NCI-H446 (cell line): ENCODE measurements at regions not wholly inside any gene's neighbourhood (a gene's known extent, or its start where the extent isn't known, plus 50 kb on each side); places are given as distances from the start of the nearest gene placed in this dataset.

Source experiments
- DNase-seq, 2 experiments: peaks; one replicate each; lab custom pipeline; 2025; lab: John Stamatoyannopoulos, UW

DNA sequence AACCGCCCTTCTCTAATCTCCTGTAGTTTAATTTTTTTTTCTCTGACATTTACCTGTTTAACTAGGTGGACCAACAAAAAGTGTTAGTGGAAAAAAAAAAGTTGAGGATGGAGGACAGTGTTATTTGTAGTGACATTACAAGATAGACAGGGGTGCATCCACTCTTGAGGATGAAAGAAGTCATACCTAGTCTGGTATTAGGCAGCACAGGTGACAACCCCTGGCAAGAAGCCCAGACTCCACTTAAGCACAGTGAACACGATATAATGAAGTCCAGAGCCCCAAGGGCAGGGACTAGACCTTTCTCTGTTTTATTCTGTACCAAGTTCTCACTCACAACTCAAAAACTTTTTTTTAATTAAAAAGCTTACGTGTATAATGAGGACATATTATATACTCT lies 268.4 kb downstream of the GPR37 start:
- DNase-seq = no peak

DNA sequence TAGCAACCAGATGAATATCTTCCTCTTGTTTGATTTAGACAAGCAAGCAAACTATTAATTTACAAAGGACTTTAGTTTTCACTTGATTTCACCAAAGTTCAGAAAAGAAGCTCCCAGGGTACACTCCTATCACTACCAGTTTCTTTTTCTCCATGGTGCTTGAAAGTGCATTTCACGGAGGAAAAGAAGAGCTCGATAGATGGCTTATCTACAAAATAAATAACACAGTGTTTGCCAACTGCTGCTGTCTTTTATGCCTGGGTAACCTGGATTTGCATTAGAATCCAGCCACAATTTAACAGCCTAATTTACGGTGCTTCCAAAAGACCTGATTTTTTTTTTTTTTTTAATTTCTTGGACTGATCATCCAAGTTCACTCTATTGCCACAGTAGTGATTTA lies 275.7 kb downstream of the GPR37 start:
- DNase-seq = no peak

DNA sequence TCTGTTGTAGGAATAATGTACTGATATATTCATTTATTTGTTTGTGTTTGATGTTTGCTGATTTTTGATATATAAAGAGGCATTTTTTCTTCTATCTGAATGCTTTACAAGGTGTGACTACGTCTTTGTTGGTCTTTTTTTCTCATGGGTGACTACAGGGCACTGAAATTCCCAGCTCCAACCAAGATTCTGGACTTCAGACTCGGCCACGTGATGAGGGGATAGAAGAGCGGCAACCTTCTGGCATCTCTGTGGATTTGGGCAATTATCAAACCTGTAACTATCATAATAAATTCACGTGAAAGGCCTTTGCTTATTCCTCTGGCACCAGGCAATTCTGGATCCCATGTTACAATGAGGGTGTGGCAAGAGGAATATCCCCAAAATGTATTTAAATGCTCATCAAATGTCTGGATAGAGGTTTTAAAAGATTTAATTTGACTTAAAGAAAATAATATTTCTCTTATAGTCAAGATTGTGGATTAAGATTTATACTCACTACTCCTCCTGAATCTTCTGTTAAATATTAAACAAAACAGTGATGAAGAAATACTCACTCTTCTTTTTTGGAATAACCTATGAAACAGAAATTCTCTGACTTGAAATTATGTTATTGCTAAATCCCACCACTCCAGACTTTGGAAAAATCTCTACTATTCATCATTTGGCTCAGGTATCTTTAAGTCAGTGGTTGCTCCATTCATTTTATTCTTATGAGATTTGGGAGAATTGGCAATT lies 276.3 kb downstream of the GPR37 start:
- no peak for DNase-seq

DNA sequence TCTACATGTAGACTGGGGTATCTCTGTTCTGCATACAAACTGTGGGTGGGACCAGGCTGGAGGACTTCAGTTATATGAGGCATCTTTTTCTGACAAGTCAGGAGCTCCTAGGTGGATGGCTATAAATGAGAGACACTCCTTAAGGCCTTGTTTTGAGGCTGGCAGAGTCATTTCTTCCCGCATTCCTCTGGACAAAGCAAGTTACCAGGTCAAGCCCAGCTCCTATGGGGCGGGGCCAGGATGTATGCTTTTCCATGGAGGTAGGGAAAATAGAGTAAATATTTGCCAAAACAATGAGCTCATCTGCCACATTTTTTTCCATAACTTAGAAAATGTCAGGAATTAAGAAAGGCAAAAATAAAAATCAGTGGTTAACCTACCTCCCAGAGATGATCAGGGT lies 283.4 kb downstream of the GPR37 start:
- DNase-seq = no peak

DNA sequence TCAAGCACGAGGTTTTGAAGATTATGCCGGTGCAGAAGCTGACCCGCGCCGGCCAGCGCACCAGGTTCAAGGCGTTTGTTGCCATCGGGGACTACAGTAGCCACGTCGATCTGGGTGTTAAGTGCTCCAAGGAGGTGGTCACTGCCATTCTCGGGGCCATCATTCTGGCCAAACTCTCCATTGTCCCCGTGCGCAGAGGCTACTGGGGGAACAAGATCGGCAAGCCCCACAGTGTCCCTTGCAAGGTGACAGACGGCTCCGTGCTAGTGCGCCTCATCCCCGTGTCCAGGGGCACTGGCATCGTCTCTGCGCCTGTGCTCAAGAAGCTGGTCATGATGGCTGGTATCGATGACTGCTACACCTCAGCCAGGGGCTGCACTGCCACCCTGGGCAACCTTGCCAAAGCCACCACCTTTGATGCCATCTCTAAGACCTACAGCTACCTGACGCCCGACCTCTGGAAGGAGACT lies 284.7 kb downstream of the GPR37 start:
- no peak for DNase-seq

DNA sequence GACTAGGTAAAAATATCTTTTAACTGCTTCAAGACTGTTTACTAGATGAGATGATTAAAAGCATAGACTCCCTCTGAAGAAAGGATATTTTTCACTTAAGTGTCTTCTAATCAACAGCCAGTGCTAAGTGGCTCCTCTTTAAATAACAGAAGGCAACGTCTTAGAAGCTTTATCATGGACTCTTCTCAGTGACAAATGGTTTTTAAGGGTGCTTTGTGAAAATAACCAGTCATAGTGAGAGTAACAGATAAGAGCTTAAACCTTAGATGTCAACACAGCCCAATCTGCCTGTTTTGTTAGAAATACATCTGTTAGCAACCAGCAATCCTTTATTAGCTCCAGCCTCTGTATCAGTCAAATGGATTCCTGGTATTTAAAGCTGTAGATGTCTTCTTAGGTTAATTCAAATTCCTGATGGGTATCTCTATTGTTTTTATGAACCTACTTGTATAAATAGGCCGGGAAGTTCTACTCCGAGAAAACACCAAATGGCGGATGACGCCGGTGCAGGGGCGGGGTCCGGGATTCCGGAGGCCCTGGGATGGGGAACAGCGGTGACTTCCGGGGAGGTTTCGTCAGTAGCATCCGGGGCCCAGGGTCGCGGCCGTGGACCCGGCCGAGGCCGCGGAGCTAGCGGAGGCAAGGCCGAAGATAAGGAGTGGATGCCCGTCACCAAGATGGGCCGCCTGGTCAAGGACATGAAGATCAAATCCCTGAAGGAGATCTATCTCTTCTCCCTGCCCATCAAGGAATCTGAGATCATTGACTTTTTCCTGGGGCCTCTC lies 285.4 kb downstream of the GPR37 start:
- DNase-seq = no peak

DNA sequence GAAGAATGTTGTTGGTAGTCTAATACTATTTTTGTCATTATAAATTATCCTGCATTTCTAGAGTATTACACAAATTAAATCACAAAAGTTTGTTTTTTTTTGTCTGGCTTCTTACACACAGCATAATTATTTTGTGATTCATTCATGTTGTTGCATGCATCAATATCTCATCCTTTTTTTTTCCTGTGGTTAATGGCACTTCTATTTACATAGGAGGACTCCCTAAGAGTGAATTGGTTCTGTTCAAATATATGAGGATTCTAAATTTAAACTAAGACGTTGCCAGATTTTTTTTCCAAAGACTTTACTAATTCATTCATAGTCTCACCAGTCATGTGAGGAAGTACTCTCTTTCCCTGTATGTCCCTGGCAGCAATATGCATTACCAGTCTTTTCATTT lies 303.3 kb downstream of the GPR37 start:
- DNase-seq = no peak

DNA sequence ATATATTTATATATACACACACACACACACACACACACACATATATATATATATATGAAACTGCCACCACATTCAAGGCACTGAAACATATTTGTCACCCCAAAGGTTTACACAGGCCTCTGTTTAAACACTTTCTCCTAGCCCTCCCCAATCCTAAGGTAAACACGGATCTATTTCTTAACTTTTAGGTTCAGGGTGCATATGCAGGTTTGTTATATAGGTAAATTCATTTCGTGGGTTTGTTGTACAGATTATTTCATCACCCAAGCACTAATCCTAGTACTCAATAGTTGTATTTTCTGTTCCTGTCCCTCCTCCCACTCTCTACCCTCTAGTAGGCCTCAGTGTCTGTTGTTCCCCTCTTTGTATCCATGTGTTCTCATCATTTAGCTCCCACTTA lies 305.0 kb downstream of the GPR37 start:
- DNase-seq = no peak

DNA sequence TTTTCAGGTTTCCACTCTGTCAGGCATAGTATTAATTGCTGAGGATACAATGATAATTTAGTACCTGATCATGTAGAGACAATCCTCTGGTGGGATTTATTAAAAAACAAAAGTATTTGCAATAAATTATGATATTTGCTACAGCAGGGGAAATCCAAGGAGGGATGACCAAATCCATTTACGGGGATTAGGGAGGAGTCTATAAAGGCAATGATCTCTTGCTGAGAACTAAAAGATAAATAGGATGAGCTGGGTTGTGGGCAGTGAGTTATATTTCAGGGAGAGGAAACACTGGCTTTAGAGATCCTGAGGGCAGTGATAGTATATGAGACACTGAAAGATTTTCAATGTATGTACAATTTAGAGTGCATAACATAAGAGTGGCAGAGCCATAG lies 305.5 kb downstream of the GPR37 start:
- DNase-seq = no peak

DNA sequence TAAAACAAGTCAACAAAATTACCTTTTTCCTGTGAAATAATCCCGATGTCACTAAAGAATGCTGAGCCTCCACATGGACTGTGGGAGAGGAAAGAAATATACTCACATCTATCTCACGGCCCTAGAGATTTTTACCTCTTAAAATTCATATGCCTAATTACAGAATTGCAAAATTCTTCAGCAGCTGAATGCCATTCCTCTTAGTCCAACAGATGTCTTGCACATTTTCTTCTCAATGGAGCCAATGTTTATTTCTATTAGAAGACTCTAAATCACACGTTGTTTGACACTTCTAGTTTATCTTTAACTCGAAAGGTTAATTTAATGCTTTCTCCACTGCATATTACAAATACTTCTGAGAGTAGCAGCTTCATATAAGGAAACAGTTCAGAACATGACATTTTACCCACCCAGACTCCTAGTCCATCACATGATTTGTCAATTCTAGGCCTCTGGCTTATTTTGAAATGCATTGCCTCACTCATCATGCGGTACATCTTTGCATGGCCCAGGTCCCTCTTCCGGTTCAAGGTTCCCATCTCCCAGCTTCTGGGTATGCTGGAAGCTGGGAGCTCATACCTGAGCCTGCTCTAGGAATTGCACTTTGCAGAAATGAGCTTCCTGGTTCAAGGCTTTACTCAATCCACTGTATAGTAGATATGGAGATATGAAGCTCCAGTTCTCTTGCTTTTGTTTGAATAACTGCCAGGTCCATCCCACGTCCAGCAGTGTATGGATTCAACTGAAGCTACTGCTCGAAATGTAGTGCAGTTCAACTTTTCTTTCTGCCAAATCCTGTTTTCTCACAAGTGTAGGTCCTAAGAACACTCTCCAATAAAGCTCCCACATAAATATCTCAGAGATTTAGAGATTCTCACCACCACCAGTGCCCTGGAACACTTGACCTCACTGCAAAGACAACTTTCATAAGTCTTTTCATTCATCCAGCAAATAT lies 306.2 kb downstream of the GPR37 start:
- no peak for DNase-seq

DNA sequence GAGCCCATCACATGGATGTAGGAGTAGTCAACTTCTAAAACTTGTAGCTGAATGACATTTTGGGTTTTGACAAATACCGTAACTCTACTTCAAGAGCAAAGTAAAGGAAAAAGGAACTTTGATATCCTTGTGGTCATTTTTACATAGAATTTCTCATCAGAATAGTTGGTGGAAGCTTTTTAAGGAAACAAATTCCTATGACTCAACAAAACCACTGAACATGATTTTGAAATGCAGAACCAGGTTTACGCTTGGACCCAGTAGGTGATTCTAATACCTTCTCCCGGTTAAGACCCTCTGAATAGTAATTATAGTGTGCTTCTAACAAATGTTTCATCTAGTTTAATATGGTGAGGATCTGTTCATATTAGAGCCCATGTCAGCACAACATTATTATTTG lies 307.8 kb downstream of the GPR37 start:
- DNase-seq = no peak

DNA sequence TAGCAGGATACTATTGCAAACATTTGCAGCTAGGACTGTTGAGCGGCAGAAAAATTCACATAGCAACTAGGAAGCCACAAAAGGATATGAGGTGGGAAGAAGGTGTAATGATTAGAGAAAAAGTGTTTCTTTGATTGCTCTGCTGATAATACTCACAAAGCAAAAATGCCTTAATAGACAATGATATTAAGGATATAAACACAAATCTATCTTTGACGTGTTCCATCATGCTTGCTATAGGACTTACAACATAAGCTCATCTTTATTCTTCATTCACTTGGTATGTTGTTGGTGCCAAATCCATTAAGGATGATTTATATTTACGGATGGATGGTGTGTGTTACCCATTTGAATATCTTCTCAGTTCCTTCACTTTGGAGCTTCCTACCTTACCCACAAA lies 309.3 kb downstream of the GPR37 start:
- DNase-seq = no peak

DNA sequence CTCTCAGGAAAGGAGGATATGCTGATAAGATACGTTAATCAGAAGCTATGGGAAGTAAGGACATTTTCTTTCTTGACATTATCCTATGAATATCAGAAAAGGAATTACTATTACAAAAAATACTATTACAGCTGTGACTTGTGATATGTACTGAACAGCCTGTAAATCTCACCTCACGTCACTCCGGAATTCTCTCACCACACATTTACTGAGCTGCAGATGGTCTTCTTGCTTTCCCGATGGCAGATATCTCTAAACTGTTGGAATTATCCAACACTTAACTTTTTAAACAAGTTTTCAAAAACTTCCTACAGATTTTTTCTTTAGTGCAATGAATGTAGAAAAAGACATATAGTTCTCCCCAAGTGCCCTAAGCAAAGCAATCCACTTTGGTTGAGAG lies 313.4 kb downstream of the GPR37 start:
- no peak for DNase-seq

DNA sequence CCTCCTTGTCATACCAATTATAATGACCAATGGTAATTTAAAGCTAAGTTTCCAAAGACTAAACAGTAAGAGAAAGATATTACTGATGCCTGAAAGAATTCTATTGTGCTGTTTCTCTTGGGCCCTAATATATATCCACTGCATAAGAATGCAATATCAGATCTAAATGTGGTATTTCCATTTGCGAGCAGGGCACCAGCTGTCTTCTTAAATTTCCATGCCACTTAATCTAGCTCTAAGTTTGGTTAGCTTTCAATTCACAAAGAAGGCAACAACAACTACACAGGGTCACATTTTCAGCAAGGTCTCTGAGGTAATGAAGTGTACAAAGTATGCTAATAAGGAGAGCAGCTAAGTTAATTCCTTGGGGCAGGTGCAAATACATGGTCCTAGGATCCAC lies 315.7 kb downstream of the GPR37 start:
- no peak for DNase-seq

DNA sequence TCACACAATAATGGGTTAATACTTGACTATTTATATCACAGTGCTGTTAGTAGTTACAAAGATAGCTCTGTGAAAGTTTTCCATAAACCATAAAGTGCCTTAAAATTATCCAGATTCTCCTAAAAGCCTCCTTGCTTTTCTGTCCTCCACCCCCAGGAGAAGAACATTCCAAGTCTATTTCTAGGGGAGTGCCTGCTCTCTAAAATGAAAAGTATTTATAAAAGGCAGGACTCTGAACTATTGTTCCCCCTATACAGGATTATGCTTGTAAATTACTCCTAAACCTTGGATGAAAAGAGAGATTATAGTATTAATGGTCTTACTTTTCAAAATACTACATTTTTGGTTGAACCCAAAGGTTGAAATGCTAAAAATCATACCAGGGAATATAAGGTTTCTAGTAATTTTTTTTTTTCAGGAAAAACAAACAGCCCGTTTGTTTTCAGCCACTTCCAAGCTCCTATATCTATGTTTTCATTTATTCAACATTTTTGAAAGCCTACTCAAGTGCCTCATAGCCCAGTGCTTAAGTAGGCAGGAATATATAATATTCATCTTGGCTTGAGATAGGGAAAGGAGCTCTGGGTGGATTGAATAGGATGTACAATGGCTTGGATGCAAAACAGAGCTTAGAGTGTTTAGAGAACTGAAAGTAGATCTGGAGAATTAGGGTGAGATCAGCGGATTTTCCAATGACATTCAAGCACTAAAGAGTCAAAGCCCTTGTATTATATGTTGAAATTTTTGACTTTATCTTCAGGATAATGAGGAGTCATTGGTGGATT lies 320.7 kb downstream of the GPR37 start:
- no peak for DNase-seq

DNA sequence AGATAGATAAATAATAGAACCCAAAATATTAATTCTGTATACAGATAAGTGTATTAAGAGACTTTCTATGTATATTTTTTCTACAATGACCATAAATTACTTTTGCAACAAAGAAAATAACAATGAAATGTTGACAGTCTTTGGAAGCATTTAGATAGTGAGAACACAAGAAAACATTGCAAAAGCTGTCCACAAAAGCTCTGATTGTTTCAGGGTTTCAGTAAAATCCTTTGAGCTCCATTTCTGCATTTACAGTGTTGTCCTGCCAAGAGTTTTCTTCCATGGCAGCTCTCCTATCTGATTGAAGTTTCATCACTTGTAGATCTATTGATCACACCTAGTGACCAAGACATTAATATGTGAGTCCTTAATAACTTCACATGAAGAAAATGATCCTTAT lies 321.8 kb downstream of the GPR37 start:
- DNase-seq = no peak

DNA sequence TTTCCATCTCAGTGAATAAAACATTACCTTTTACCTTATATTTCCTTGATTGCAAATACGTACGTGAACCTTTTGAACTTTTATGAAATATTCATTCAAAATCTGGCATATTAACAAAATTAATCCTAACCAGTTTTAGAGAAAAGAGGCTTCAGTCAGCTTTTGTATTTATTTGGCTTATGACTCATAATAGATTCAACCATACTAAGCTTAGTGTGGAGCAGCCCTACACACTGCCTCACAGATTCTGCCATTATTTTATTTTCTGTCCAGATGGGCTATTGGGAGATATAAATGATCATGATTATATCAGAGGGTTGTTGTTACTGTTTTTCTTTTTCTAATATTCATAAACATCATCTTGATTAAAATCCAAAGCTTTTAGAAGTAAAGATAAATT lies 325.5 kb downstream of the GPR37 start:
- DNase-seq = no peak

DNA sequence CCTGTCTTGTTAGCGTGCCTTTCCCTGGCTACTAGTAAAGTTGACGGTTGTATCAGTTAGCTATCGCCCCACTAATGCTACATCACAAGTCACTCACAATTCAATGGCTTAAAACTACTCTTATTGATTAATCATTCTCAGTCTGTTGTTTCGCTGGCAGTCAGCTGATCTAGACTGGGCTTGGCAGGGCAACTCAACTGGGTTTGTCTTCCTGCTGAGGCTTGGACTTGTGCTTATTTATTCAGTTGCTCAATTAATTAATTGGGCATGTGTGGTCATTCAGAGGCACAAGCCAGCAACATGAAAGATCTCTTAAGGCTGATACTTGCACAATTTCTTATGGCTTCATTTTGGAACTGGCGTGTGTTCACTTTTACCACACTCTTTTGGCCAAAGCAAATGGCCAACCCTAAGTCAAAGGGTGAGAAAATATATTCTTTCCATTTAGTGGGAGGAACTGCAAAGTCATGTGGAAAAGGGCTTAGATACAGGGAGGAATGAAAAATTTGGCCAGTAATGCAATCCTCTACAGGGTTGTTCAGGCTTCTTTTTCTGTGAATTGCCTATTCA lies 333.5 kb downstream of the GPR37 start:
- DNase-seq = no peak

DNA sequence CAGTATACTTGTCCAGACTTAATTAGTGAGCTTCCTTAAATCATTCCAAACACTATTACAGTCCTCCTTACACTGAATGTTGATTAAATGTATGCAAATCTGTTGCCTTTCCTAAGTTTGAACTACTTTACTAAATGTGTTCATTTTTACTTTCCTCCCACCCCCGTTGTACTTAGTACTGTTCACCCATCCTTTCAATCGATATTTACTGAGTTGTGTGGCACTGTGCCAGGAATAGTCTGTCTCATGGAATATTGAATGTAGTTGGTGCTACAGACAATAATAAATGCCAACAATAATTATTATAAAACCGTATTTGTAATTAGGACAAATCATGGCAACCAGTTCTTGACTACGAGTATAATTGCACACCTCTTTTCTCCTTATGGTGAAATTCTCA lies 335.7 kb downstream of the GPR37 start:
- peak in 1 of 2 experiments; percentile 22 for DNase-seq

DNA sequence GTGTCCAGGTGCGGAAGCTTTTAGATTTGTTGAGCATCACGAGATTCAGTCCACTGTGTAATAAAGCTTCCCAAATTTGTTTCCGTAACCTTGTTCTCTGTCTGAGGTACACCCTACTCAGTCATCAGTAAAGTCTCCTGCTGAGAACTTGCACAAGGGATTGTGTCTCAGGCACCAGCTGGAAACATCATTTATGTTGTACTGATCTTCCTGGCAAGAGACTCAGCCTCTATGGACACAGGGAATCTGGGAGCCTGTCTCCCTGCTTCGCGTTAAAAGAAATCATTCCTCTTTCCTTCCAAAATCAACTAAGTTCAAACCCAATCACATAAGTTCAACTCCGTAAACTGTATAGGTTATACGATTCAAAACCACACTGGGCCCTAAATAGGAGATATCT lies 336.8 kb downstream of the GPR37 start:
- DNase-seq = no peak

DNA sequence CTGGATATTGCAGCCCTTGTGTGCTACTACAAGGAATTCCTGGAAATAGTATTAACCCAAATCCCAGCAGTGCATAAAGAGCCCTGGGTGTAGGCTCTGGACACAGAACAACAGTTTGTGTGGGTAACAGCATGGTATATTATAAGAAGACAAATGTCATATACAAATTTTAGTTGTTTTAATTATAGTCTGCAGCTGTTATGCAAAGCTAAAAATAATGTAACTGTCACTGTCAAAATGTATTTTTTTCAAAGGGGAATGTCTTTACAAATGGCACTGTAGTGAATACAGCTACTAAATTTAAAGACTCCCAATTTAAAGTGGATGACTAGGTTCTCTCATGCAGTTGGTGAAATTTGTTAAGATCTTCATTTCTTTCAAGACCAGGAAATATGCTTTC lies 339.0 kb downstream of the GPR37 start:
- DNase-seq = no peak
